ENCODE measurements at regions not wholly inside any gene's neighbourhood (a gene's known extent, or its start where the extent isn't known, plus 50 kb on each side); places are given as distances from the start of the nearest gene placed in this dataset.

- TF ChIP-seq CTCF (IDR thresholded peaks at IDR 0.05 in 2 of 3, conservative IDR thresholded peaks at IDR 0.05 in 1 of 3; ENCODE audit: borderline replicate concordance in 1 of 3, insufficient read depth in 1 of 3, low read depth in 2 of 3, low read length in 2 of 3) = no peak
- TF ChIP-seq POLR2AphosphoS5 (IDR thresholded peaks at IDR 0.05; ENCODE audit: low read depth, low read length) = no peak
- no peak for TF ChIP-seq RAD21 (IDR thresholded peaks at IDR 0.05; ENCODE audit: low read depth)
- no peak for TF ChIP-seq ZNF274 (IDR thresholded peaks at IDR 0.05; ENCODE audit: low read depth, low read length)
- no peak for TF ChIP-seq POLR2A (IDR thresholded peaks at IDR 0.05; ENCODE audit: borderline replicate concordance, extremely low read depth, insufficient read depth, insufficient read length)
Measured at GRCh38 chr10:95121904-95122303, 52.6 kb upstream of the CYP2C8 start.

Data from HCT116 (cell line).